RCC 7860 (cell line): ENCODE measurements at regions not wholly inside any gene's neighbourhood (a gene's known extent, or its start where the extent isn't known, plus 50 kb on each side); places are given as distances from the start of the nearest gene placed in this dataset.
"Not testable (repeated sequence)": the region's sequence is repeated elsewhere in the genome, so short reads cannot be mapped to it uniquely, and the experiment has no call there.

Experiments used
- DNase-seq: peaks from one replicate; pipeline ENCODE4 v3.0.0-alpha.2; 2015; ENCODE audit warnings: low spot score
- FAIRE-seq: peaks from 2 replicates; lab custom pipeline; 2012; peaks lifted over from hg19 to GRCh38; lab: Jason Lieb, UNC

- DNase-seq = no peak
- FAIRE-seq = no peak
Measured at GRCh38 chr2:236632295-236633218, 62.9 kb downstream of the ACKR3 start.

GRCh38 chr2:236633219-236633570 lies 63.6 kb downstream of the ACKR3 start:
- DNase-seq = no peak

GRCh38 chr2:236633775-236634560 lies 64.3 kb downstream of the ACKR3 start:
- DNase-seq (no peak), FAIRE-seq (no peak)

More at GRCh38 chr2:236633219-236633570, 63.6 kb downstream of the ACKR3 start:
- no peak for FAIRE-seq

GRCh38 chr2:236636261-236636660 lies 66.6 kb downstream of the ACKR3 start:
- FAIRE-seq (no peak), DNase-seq (no peak)

- FAIRE-seq (no peak), DNase-seq (no peak)
Measured at GRCh38 chr2:236636714-236637470, 67.3 kb downstream of the ACKR3 start.

- no peak for DNase-seq
- no peak for FAIRE-seq
Measured at GRCh38 chr2:236637686-236638569, 68.3 kb downstream of the ACKR3 start.

- DNase-seq = no peak
- FAIRE-seq = no peak
Measured at GRCh38 chr2:236638707-236639106, 69.1 kb downstream of the ACKR3 start.

- no peak for FAIRE-seq
- DNase-seq = no peak
Measured at GRCh38 chr2:236639461-236640235, 70.0 kb downstream of the ACKR3 start.

GRCh38 chr2:236641051-236641726 lies 71.6 kb downstream of the ACKR3 start:
- no peak for FAIRE-seq
- DNase-seq = no peak

GRCh38 chr2:236642125-236642524 lies 72.5 kb downstream of the ACKR3 start:
- DNase-seq (no peak), FAIRE-seq (no peak)

- peak; percentile 86 for FAIRE-seq
- peak; percentile 94 for DNase-seq
Measured at GRCh38 chr2:236642584-236643291, 73.1 kb downstream of the ACKR3 start.

GRCh38 chr2:236643480-236643879 lies 73.9 kb downstream of the ACKR3 start:
- DNase-seq = no peak
- FAIRE-seq = no peak

GRCh38 chr2:236644067-236644466 lies 74.4 kb downstream of the ACKR3 start:
- FAIRE-seq (no peak), DNase-seq (no peak)

GRCh38 chr2:236644502-236644911 lies 74.9 kb downstream of the ACKR3 start:
- DNase-seq = no peak
- no peak for FAIRE-seq

- not testable (repeated sequence) for FAIRE-seq, DNase-seq
Measured at GRCh38 chr2:236645141-236645540, 75.5 kb downstream of the ACKR3 start.

GRCh38 chr2:236646441-236646840 lies 76.8 kb downstream of the ACKR3 start:
- FAIRE-seq (no peak), DNase-seq (no peak)

GRCh38 chr2:236646871-236647270 lies 77.2 kb downstream of the ACKR3 start:
- no peak for FAIRE-seq

GRCh38 chr2:236647621-236648020 lies 78.0 kb downstream of the ACKR3 start:
- no peak for DNase-seq
- no peak for FAIRE-seq

More at GRCh38 chr2:236646871-236647270, 77.2 kb downstream of the ACKR3 start:
- DNase-seq = no peak
